Liver (tissue), 7 donors: ENCODE measurements at regions not wholly inside any gene's neighbourhood (a gene's known extent, or its start where the extent isn't known, plus 50 kb on each side); places are given as distances from the start of the nearest gene placed in this dataset.

Experiments used
- DNase-seq: peaks from one replicate; pipeline ENCODE4 v3.0.0-alpha.2; 2017; ENCODE audit warnings: low spot score
- H3K27ac ChIP-seq, 2 donors: one replicate each; pipeline ENCODE4 v1.7.0; 2013; ENCODE audit warnings: inconsistent platforms in 2 of 2, low read length in 2 of 2, control low read depth in 1 of 2, low read depth in 1 of 2, mild to moderate bottlenecking in 1 of 2
- H3K27me3 ChIP-seq, 4 donors: one replicate each; pipeline versions ENCODE4 v1.6.1 to v1.7.0; 2013; ENCODE audit warnings: low read length in 3 of 4, inconsistent platforms in 1 of 4, mild to moderate bottlenecking in 1 of 4, moderate library complexity in 1 of 4; ENCODE audit not compliant: control insufficient read depth in 4 of 4, insufficient read depth in 4 of 4
- H3K36me3 ChIP-seq, 4 donors: one replicate each; pipeline versions ENCODE4 v1.6.1 to v1.7.0; 2013; ENCODE audit warnings: low read length in 3 of 4, mild to moderate bottlenecking in 3 of 4, low read depth in 1 of 4, moderate library complexity in 1 of 4; ENCODE audit not compliant: control insufficient read depth in 4 of 4, insufficient read depth in 3 of 4
- H3K4me1 ChIP-seq, 4 donors: one replicate each; pipeline versions ENCODE4 v1.6.1 to v1.7.0; 2013; ENCODE audit warnings: low read length in 3 of 4, mild to moderate bottlenecking in 3 of 4, moderate library complexity in 1 of 4; ENCODE audit not compliant: control insufficient read depth in 4 of 4, insufficient read depth in 4 of 4
- H3K4me3 ChIP-seq, 3 donors: one replicate each; pipeline versions ENCODE4 v1.6.1 to v1.7.0; 2013; ENCODE audit warnings: low read length in 3 of 3, control low read depth in 1 of 3, low read depth in 1 of 3, mild to moderate bottlenecking in 1 of 3
- H3K9ac ChIP-seq, 2 donors: one replicate each; pipeline ENCODE4 v1.7.0; 2013; ENCODE audit warnings: low read length in 2 of 2, mild to moderate bottlenecking in 2 of 2, moderate library complexity in 2 of 2, control low read depth in 1 of 2, low read depth in 1 of 2
- H3K9me3 ChIP-seq, 4 donors: one replicate each; pipeline versions ENCODE4 v1.6.1 to v1.7.0; 2013; ENCODE audit warnings: low read length in 3 of 4; ENCODE audit not compliant: control insufficient read depth in 4 of 4
- EGR1 ChIP-seq, 2 donors: IDR thresholded peaks; 2 replicates each; pipeline ENCODE4 v1.6.1; 2016 to 2018; ENCODE audit warnings: antibody characterized with exemption in 2 of 2, low read depth in 2 of 2
- FOXA1 ChIP-seq: IDR thresholded peaks from 2 replicates; pipeline ENCODE4 v1.6.1; 2016; ENCODE audit warnings: antibody characterized with exemption
- FOXA2 ChIP-seq: IDR thresholded peaks from 2 replicates; pipeline ENCODE4 v1.6.1; 2016; ENCODE audit warnings: antibody characterized with exemption
- HNF4A ChIP-seq, 2 donors: conservative IDR thresholded peaks; 2 replicates each; pipeline ENCODE4 v1.6.1; 2016; ENCODE audit warnings: antibody characterized with exemption in 2 of 2, mild to moderate bottlenecking in 2 of 2
- JUND ChIP-seq, 2 donors: IDR thresholded peaks; 2 replicates each; pipeline ENCODE4 v1.6.1; 2016; ENCODE audit warnings: antibody characterized with exemption in 2 of 2
- NR2F2 ChIP-seq: IDR thresholded peaks from 2 replicates; pipeline ENCODE4 v1.6.1; 2016; ENCODE audit warnings: antibody characterized with exemption
- RAD21 ChIP-seq, 2 donors: IDR thresholded peaks; 2 replicates each; pipeline ENCODE4 v1.6.1; 2016; ENCODE audit warnings: antibody characterized with exemption in 2 of 2, mild to moderate bottlenecking in 2 of 2
- RXRA ChIP-seq, 2 donors: IDR thresholded peaks; 2 replicates each; pipeline ENCODE4 v1.6.1; 2017 to 2018; ENCODE audit warnings: antibody characterized with exemption in 2 of 2, mild to moderate bottlenecking in 1 of 2
- SP1 ChIP-seq: IDR thresholded peaks from 2 replicates; pipeline ENCODE4 v1.6.1; 2018; ENCODE audit warnings: antibody characterized with exemption, mild to moderate bottlenecking
- TAF1 ChIP-seq: conservative IDR thresholded peaks from 2 replicates; pipeline ENCODE4 v1.6.1; 2016; ENCODE audit warnings: antibody characterized with exemption, mild to moderate bottlenecking
- WGBS: extraction: QIAGEN DNeasy Blood & Tissue Kit; methylation state at CpG from one replicate; pipeline ENCODE4 v1.1.7; 2013; 5-methylcytosine and 5-hydroxymethylcytosine counted together
- TF ChIP-seq, protein P1 (sequence below): IDR thresholded peaks from 2 replicates; pipeline ENCODE4 v1.6.1; 2016; ENCODE audit warnings: antibody characterized with exemption
- TF ChIP-seq, protein P2 (sequence below): IDR thresholded peaks from 2 replicates; pipeline ENCODE4 v1.6.1; 2016; ENCODE audit warnings: antibody characterized with exemption
- TF ChIP-seq, protein P3 (sequence below): IDR thresholded peaks from 2 replicates; pipeline ENCODE4 v1.6.1; 2016; ENCODE audit warnings: antibody characterized with exemption, mild to moderate bottlenecking
- TF ChIP-seq, protein P4 (sequence below): IDR thresholded peaks from 2 replicates; pipeline ENCODE4 v1.6.1; 2016; ENCODE audit warnings: antibody characterized with exemption
- donor health status: healthy.
- donor health status: healthy.
- donor health status: healthy.
- donor health status: healthy.

DNA sequence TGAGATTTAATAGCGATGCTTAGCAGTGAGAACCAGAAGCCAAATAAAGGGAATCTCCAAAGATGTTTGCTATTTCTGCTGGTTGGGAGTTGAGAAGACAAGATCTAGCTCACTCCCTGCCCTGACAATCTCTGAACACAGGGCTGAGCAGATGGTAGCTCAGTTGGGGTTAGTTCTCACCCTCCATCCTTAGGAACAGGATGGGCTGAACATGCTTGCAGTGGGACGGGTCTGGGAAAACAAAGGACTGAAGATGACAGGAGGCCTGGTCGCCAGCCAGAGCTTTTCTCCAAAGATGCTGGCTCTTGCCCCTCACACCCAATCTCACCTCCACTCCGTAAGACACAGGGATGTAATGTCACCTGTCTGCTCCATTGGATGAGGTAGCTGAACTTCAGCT is 72.7 kb downstream of the SC5D start:
- H3K27me3 ChIP-seq: no peaks in the 10 kb centered on the region
- 96% methylated on average over 4 of the region's 4 CpGs for WGBS
- peaks cover 0 to 8% (median 0%) of the 10 kb centered on the region in 4 donors for H3K4me1 ChIP-seq
- no peaks in the 10 kb centered on the region for H3K9me3 ChIP-seq
- H3K4me3 ChIP-seq: no peak overlapping the region
- no peak for DNase-seq
- no peak overlapping the region for H3K27ac ChIP-seq
- H3K9ac ChIP-seq: no peak overlapping the region
- no peaks in the 10 kb centered on the region for H3K36me3 ChIP-seq
- TF ChIP-seq, protein P1, sequence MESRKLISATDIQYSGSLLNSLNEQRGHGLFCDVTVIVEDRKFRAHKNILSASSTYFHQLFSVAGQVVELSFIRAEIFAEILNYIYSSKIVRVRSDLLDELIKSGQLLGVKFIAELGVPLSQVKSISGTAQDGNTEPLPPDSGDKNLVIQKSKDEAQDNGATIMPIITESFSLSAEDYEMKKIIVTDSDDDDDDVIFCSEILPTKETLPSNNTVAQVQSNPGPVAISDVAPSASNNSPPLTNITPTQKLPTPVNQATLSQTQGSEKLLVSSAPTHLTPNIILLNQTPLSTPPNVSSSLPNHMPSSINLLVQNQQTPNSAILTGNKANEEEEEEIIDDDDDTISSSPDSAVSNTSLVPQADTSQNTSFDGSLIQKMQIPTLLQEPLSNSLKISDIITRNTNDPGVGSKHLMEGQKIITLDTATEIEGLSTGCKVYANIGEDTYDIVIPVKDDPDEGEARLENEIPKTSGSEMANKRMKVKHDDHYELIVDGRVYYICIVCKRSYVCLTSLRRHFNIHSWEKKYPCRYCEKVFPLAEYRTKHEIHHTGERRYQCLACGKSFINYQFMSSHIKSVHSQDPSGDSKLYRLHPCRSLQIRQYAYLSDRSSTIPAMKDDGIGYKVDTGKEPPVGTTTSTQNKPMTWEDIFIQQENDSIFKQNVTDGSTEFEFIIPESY: no peak
- TF ChIP-seq EGR1 (IDR thresholded peaks at IDR 0.05; ENCODE audit: low read depth in 2 of 2) (no peak), HNF4A (conservative IDR thresholded peaks at IDR 0.05) (no peak), SP1 (no peak), TAF1 (no peak), FOXA2 (no peak), NR2F2 (no peak), RAD21 (IDR thresholded peaks at IDR 0.05) (no peak), JUND (IDR thresholded peaks at IDR 0.05) (no peak), FOXA1 (no peak)
- TF ChIP-seq, protein P2, sequence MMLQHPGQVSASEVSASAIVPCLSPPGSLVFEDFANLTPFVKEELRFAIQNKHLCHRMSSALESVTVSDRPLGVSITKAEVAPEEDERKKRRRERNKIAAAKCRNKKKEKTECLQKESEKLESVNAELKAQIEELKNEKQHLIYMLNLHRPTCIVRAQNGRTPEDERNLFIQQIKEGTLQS: no peak
- TF ChIP-seq, protein P3, sequence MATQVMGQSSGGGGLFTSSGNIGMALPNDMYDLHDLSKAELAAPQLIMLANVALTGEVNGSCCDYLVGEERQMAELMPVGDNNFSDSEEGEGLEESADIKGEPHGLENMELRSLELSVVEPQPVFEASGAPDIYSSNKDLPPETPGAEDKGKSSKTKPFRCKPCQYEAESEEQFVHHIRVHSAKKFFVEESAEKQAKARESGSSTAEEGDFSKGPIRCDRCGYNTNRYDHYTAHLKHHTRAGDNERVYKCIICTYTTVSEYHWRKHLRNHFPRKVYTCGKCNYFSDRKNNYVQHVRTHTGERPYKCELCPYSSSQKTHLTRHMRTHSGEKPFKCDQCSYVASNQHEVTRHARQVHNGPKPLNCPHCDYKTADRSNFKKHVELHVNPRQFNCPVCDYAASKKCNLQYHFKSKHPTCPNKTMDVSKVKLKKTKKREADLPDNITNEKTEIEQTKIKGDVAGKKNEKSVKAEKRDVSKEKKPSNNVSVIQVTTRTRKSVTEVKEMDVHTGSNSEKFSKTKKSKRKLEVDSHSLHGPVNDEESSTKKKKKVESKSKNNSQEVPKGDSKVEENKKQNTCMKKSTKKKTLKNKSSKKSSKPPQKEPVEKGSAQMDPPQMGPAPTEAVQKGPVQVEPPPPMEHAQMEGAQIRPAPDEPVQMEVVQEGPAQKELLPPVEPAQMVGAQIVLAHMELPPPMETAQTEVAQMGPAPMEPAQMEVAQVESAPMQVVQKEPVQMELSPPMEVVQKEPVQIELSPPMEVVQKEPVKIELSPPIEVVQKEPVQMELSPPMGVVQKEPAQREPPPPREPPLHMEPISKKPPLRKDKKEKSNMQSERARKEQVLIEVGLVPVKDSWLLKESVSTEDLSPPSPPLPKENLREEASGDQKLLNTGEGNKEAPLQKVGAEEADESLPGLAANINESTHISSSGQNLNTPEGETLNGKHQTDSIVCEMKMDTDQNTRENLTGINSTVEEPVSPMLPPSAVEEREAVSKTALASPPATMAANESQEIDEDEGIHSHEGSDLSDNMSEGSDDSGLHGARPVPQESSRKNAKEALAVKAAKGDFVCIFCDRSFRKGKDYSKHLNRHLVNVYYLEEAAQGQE: no peak
- TF ChIP-seq, protein P4, sequence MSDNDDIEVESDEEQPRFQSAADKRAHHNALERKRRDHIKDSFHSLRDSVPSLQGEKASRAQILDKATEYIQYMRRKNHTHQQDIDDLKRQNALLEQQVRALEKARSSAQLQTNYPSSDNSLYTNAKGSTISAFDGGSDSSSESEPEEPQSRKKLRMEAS: no peak

DNA sequence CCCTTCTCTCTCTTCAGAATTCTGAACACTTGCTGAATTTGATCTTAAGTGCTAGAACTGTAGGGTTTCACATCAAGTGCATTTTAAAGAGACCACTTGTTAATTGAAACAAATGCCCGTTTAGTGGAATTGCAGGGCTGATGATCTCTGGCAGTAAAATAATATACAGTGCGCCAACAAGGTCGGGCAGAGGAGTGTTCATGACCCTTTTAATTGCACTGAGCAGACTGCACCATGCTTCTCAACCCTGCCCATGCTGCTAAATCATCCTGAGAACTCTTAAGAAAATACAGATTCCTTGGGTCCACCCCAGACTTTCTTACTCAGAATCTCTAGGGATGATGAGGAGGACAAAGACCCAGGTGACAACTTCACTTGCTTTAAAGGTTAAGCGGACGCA is 73.5 kb downstream of the SC5D start:
- Histone ChIP-seq H3K9ac (no peak overlapping the region), H3K9me3 (no peaks in the 10 kb centered on the region), H3K4me3 (no peak overlapping the region), H3K27me3 (no peaks in the 10 kb centered on the region), H3K27ac (no peak overlapping the region), H3K36me3 (no peaks in the 10 kb centered on the region), H3K4me1 (peaks cover 0 to 8% (median 0%) of the 10 kb centered on the region in 4 donors)
- TF ChIP-seq, protein P2: no peak
- TF ChIP-seq RXRA (IDR thresholded peaks at IDR 0.05) (no peak), HNF4A (conservative IDR thresholded peaks at IDR 0.05) (no peak), NR2F2 (no peak)
- TF ChIP-seq, protein P1: no peak
- WGBS: 93% methylated on average over 5 of the region's 5 CpGs
- DNase-seq: no peak
